ENCODE measurements at regions not wholly inside any gene's neighbourhood (a gene's known extent, or its start where the extent isn't known, plus 50 kb on each side); places are given as distances from the start of the nearest gene placed in this dataset.

- no peak for DNase-seq (ENCODE audit: low read depth in 1 of 2, low spot score in 1 of 2)
Measured at GRCh38 chr9:87148331-87149104, 201.2 kb upstream of the GAS1 start.

GRCh38 chr9:87149799-87150198, 202.5 kb upstream of the GAS1 start:
- DNase-seq (ENCODE audit: low read depth in 1 of 2, low spot score in 1 of 2) = no peak

GRCh38 chr9:87152256-87152655, 204.9 kb upstream of the GAS1 start:
- no peak for DNase-seq (ENCODE audit: low read depth in 1 of 2, low spot score in 1 of 2)

- DNase-seq (ENCODE audit: low read depth in 1 of 2, low spot score in 1 of 2) = no peak
Measured at GRCh38 chr9:87156247-87156646, 208.9 kb upstream of the GAS1 start.

- no peak for DNase-seq (ENCODE audit: low read depth in 1 of 2, low spot score in 1 of 2)
Measured at GRCh38 chr9:87157366-87158031, 210.2 kb upstream of the GAS1 start.

- DNase-seq (ENCODE audit: low read depth in 1 of 2, low spot score in 1 of 2) = no peak
Measured at GRCh38 chr9:87158765-87159164, 211.5 kb upstream of the GAS1 start.

- DNase-seq (ENCODE audit: low read depth in 1 of 2, low spot score in 1 of 2) = no peak
Measured at GRCh38 chr9:87160148-87161102, 213.1 kb upstream of the GAS1 start.

GRCh38 chr9:87167161-87167560, 219.9 kb upstream of the GAS1 start:
- DNase-seq (ENCODE audit: low read depth in 1 of 2, low spot score in 1 of 2) = no peak

- no peak for DNase-seq (ENCODE audit: low read depth in 1 of 2, low spot score in 1 of 2)
Measured at GRCh38 chr9:87167582-87167981, 220.3 kb upstream of the GAS1 start.

- no peak for DNase-seq (ENCODE audit: low read depth in 1 of 2, low spot score in 1 of 2)
Measured at GRCh38 chr9:87178302-87178701, 231.0 kb upstream of the GAS1 start.

GRCh38 chr9:87179553-87180340, 232.4 kb upstream of the GAS1 start:
- DNase-seq (ENCODE audit: low read depth in 1 of 2, low spot score in 1 of 2) = no peak

GRCh38 chr9:87180361-87180760, 233.1 kb upstream of the GAS1 start:
- DNase-seq (ENCODE audit: low read depth in 1 of 2, low spot score in 1 of 2) = no peak

GRCh38 chr9:87180841-87181240, 233.5 kb upstream of the GAS1 start:
- DNase-seq (ENCODE audit: low read depth in 1 of 2, low spot score in 1 of 2) = no peak

- DNase-seq (ENCODE audit: low read depth in 1 of 2, low spot score in 1 of 2) = no peak
Measured at GRCh38 chr9:87181670-87182069, 234.4 kb upstream of the GAS1 start.

GRCh38 chr9:87184956-87185642, 237.8 kb upstream of the GAS1 start:
- no peak for DNase-seq (ENCODE audit: low read depth in 1 of 2, low spot score in 1 of 2)

GRCh38 chr9:87187656-87188055, 240.3 kb upstream of the GAS1 start:
- DNase-seq (ENCODE audit: low read depth in 1 of 2, low spot score in 1 of 2) = no peak

GRCh38 chr9:87189006-87189405, 241.7 kb upstream of the GAS1 start:
- no peak for DNase-seq (ENCODE audit: low read depth in 1 of 2, low spot score in 1 of 2)

GRCh38 chr9:87193151-87193550, 245.8 kb upstream of the GAS1 start:
- DNase-seq (ENCODE audit: low read depth in 1 of 2, low spot score in 1 of 2) = no peak

- DNase-seq (ENCODE audit: low read depth in 1 of 2, low spot score in 1 of 2) = no peak
Measured at GRCh38 chr9:87193925-87194868, 246.9 kb upstream of the GAS1 start.

Data from activated T-helper 1 cell treated with anti-CD3 and anti-CD28 coated beads, Interleukin-2, amount 50 U/mL, for 16 hours (primary cell).